ENCODE measurements at regions not wholly inside any gene's neighbourhood (a gene's known extent, or its start where the extent isn't known, plus 50 kb on each side); places are given as distances from the start of the nearest gene placed in this dataset.

GRCh38 chr13:78997902-78998629, 339.1 kb upstream of the OBI1 start:
- in situ Hi-C loops (cut with MboI; ENCODE audit: low sequenced_read_pairs) = no loop called here

GRCh38 chr13:78993792-78994191, 334.8 kb upstream of the OBI1 start:
- in situ Hi-C loops (cut with MboI; ENCODE audit: low sequenced_read_pairs) = no loop called here

- in situ Hi-C loops (cut with MboI; ENCODE audit: low sequenced_read_pairs) = no loop called here
These were observed 323.0 kb upstream of the OBI1 start for GRCh38 chr13:78981913-78982312.

- in situ Hi-C loops (cut with MboI; ENCODE audit: low sequenced_read_pairs) = no loop called here
These were observed 320.4 kb upstream of the OBI1 start for GRCh38 chr13:78979349-78979748.

DNA sequence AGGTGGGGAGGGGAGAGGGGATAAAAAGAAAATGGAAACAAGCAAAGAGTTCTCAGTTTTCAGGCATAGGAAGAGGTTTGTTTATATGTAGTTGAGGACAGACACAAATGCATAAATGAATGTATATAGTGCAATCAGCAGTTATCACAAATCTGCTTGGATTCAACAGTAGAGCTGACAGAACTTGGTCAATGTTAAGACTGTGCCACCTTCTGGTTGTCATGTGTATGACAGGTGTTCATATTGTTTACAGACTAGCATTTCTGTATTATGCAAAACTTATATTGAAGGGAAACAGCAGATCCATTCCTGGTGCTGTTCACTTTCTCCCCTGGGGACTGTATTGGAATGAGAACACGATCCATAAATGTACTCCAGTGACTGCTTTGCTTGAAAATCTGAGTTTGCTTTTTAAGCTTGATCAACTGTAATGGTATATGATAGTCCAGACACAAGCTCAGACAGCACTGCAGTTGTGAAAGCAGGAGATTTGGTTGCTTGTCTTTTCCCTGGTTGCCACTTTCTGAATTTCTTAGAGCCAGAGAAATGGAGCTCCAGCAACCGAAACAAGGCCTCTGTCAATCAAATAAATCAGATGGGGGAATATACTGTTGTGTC, 319.5 kb upstream of the OBI1 start:
- in situ Hi-C loops (cut with MboI; ENCODE audit: low sequenced_read_pairs) = no loop called here

- in situ Hi-C loops (cut with MboI; ENCODE audit: low sequenced_read_pairs) = no loop called here
These were observed 318.4 kb upstream of the OBI1 start for GRCh38 chr13:78977311-78977710.

DNA sequence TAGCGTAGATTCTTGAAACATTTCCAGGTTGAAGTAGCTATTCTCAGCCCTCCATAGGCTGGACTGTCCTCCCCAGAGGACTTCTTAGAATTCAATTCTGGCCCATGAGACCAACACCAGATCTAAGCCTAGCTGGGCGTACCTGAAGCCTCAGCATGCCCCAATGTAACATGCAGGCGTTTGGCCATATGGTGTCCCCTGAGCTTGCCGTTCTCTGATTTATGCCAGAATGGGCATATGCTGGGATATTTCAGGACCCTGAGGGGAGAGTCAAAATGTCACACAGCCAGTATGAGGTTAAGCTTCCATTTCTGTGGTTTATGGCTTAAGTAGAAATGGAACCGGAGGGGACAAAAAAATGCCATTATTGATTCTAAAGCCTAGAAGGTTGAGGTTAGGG, 317.7 kb upstream of the OBI1 start:
- in situ Hi-C loops (cut with MboI; ENCODE audit: low sequenced_read_pairs) = no loop called here

DNA sequence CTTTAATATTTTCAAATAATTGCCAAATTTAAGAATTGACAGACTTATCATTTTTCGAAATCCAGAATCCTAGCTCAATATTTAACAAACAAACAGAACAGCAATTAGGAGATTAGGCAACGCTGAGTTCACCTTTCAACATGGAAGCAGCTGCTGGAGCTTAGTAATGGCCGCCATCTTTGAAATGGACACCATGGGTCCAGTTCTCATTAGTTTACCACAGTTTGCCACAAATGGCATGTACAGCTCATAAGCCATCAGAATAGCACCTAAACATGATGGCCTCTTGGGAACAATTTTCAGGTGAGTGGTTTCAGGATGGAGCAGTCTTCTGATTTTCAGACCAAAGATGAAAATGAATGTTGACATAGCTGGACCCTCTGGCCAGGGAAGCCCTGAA, 313.6 kb upstream of the OBI1 start:
- in situ Hi-C loops (cut with MboI; ENCODE audit: low sequenced_read_pairs) = loop anchor here (25.0 kb wide), 2 partner anchors 835 to 1185 kb away; no protein-coding TSS in a partner anchor

DNA sequence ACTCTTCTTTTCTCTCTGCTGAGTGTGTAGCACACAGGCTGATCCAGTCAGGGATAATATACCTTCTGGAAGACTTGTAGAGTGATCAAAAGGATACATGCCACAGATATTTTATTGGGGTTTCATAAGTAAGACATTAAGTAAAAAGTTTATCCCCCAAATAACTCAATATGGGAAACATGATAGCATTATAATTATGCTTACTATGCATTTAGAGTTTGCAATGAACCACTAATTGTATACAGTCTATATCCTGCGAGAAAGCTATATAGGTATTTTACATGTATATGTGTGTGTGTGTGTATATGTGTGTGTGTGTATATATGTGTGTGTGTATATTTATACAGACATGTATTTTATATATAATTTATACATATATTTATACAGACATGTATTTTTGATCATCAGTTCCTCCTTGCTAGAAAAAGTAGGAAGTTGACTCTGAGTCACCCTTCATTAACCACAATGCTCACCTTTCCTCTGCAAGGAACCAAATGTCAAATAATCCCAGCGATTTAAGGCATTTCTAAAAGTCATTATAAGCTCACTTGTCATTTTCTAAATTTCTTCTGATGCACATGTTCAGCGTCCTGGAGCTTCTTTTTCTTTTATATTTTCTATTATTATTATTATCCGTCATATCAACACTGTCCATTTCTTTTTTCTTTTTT, 312.5 kb upstream of the OBI1 start:
- in situ Hi-C loops (cut with MboI; ENCODE audit: low sequenced_read_pairs) = loop anchor here (25.0 kb wide), 2 partner anchors 834 to 1184 kb away; no protein-coding TSS in a partner anchor

GRCh38 chr13:78960881-78961280, 301.9 kb upstream of the OBI1 start:
- in situ Hi-C loops (cut with MboI; ENCODE audit: low sequenced_read_pairs) = loop anchor here (25.0 kb wide), 2 partner anchors 824 to 1174 kb away; no protein-coding TSS in a partner anchor

DNA sequence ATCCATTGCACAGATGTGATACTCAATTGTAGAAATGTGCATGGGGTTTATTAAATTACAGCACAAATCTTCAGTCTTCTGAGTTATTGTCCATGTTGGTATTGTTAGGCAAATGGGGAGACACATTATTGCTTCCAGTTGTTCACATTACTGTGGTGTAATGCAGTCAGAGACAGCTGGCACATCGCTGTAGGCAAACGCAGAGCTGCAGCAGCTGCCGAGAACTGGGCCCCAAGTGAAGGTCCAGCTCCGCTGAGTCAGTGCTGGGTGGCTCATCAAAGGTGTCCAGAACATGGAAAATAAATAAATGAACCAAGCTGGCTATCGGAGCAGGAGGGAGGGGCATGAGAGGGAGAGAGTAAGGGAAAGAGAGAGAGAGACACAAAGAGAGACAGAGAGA, 299.1 kb upstream of the OBI1 start:
- in situ Hi-C loops (cut with MboI; ENCODE audit: low sequenced_read_pairs) = loop anchor here (25.0 kb wide), 2 partner anchors 821 to 1171 kb away; no protein-coding TSS in a partner anchor

DNA sequence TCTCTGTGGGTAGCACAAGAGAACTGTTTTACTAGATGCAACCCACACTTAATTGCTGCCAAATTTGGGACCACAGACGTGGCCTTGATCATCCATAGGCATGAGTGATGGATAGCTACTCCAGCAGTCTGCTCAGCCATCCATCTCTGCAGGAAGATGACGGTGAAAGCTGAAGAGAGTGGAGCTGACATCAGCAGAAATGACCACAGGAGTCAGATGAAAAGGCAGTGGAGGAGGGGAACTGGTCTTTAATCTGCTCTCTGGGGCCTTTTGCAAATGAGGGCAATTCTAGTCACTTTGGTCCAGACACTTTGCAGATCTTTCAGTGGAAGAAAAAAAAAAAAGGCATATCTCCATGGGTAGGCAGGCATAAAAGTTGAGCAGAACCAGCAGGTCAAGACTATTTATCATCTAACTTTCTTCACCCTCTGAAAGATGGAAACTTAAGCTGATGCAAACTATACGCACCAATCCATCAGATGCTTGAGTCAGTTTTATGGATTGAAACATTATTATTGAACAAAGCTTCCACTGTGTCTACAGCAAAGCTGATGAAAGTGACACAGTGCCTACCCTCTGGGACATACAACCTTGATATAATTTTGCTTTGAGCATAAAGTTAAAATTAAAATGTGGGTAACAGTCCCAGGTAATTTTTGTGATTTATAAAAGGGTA, 281.6 kb upstream of the OBI1 start:
- in situ Hi-C loops (cut with MboI; ENCODE audit: low sequenced_read_pairs) = no loop called here

GRCh38 chr13:78934336-78934735, 275.4 kb upstream of the OBI1 start:
- in situ Hi-C loops (cut with MboI; ENCODE audit: low sequenced_read_pairs) = no loop called here

- in situ Hi-C loops (cut with MboI; ENCODE audit: low sequenced_read_pairs) = no loop called here
These were observed 256.1 kb upstream of the OBI1 start for GRCh38 chr13:78915015-78915414.

GRCh38 chr13:78913656-78914055, 254.7 kb upstream of the OBI1 start:
- in situ Hi-C loops (cut with MboI; ENCODE audit: low sequenced_read_pairs) = no loop called here

GRCh38 chr13:78910147-78910546, 251.2 kb upstream of the OBI1 start:
- in situ Hi-C loops (cut with MboI; ENCODE audit: low sequenced_read_pairs) = no loop called here

- in situ Hi-C loops (cut with MboI; ENCODE audit: low sequenced_read_pairs) = no loop called here
These were observed 250.3 kb upstream of the OBI1 start for GRCh38 chr13:78909276-78909675.

DNA sequence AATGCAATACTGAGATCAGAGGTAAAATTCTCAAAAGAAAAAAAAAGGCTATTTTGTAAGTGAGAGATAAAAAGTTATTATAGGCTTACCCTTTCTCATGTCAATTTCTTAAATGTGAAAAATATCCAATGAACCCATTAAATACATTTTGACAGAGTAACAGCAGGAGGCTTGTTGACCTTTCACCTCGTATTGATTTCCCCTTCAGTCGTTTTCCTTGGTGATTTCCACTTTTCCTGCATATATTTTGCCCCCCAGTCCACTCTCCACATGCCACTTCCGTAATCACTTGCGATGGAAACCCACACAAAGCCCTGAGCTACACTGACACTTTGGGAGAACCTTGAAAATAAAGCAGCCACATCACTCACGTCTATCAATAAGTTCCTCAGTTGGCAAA, 248.1 kb upstream of the OBI1 start:
- in situ Hi-C loops (cut with MboI; ENCODE audit: low sequenced_read_pairs) = no loop called here

DNA sequence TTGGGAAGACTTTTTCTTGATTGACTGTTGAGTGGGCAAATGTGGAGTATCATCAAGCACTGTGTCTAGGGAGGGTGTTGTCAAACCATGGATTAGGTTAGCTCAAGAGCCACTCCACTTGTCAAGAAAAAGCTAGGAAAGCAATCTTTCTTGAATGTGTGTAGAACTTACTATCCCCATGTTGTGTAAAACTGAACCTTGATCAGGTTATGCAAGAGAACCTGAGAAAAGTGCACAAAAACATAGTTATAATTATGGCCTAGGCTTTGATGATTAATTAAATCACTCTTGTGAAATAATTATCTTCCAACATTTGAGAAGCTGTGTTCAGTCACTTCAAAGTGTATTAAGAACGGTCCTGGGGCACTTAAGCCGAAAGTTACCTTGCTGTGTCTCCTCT, 238.2 kb upstream of the OBI1 start:
- in situ Hi-C loops (cut with MboI; ENCODE audit: low sequenced_read_pairs) = no loop called here

GRCh38 chr13:78884571-78884970, 225.6 kb upstream of the OBI1 start:
- in situ Hi-C loops (cut with MboI; ENCODE audit: low sequenced_read_pairs) = no loop called here

DNA sequence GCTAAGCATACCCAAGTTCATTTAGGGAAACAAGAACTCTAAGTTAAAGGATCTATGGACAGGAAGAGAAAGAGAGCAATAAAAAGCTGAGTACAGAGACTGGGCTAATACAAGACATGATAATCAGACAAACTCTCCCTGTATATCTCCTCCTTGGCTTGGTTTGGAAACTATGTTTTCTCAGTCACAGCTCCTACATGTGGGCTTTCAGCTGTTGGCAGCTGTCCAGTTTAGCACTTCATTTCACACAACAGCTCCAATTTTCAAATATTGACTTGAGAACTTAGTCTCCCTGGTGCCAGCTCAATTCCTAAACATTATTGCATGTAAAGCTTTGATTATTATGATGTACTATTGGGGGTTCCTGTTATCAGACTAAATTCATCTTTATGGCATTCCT, 222.8 kb upstream of the OBI1 start:
- in situ Hi-C loops (cut with MboI; ENCODE audit: low sequenced_read_pairs) = no loop called here
